GM20000 (cell line): ENCODE measurements at regions not wholly inside any gene's neighbourhood (a gene's known extent, or its start where the extent isn't known, plus 50 kb on each side); places are given as distances from the start of the nearest gene placed in this dataset.
"Not testable (repeated sequence)": the region's sequence is repeated elsewhere in the genome, so short reads cannot be mapped to it uniquely, and the experiment has no call there.

Experiments used
- DNase-seq: peaks from one replicate; pipeline ENCODE4 v3.0.0; 2012; ENCODE audit warnings: low spot score
- TF ChIP-seq, protein P1 (sequence below): IDR thresholded peaks from 2 replicates; pipeline ENCODE4 v1.5.1; 2012; ENCODE audit warnings: mild to moderate bottlenecking, control low read depth; ENCODE audit errors: extremely low read depth, missing control alignments

DNA sequence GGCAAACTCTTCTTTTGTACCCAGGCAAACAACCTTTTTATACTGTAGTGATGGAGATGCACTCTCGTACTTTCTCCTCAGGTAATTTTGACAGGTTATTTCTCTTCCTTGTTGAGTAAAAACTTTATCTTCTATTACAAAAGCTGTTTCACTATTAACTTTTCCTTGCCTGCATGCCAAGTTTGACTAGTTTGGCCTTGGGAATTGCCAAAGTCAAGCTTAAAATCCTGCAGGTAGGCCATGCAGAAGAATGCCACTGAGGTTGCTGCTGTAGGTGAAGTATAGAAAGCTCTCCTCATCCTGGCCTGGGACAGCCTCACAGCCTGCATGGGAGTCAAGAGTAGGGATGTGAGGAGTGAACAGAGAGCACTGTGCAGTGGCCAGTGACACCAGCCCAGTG lies 1293.5 kb upstream of the CHAC2 start:
- DNase-seq = no peak
- TF ChIP-seq, protein P1, sequence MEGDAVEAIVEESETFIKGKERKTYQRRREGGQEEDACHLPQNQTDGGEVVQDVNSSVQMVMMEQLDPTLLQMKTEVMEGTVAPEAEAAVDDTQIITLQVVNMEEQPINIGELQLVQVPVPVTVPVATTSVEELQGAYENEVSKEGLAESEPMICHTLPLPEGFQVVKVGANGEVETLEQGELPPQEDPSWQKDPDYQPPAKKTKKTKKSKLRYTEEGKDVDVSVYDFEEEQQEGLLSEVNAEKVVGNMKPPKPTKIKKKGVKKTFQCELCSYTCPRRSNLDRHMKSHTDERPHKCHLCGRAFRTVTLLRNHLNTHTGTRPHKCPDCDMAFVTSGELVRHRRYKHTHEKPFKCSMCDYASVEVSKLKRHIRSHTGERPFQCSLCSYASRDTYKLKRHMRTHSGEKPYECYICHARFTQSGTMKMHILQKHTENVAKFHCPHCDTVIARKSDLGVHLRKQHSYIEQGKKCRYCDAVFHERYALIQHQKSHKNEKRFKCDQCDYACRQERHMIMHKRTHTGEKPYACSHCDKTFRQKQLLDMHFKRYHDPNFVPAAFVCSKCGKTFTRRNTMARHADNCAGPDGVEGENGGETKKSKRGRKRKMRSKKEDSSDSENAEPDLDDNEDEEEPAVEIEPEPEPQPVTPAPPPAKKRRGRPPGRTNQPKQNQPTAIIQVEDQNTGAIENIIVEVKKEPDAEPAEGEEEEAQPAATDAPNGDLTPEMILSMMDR = no peak

DNA sequence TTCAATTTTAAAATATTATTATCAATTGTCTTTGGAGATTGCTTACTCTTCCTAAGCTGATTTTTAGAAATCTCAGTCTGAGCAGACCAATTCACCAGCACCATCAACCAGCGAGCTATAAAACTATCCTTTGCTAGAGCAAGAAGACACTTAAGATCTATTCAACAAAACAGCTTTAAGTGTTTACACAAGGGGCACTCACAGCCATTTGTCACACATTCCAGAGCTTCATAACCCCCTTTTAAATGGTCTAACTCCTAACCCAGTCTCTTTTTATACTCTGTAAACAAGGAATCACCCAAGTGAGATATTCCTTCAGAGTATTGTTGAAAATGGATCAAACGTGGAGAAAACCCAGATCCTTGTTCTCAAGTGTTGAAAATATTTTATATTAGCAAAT lies 1294.1 kb upstream of the CHAC2 start:
- DNase-seq = no peak
- TF ChIP-seq, protein P1 = no peak

DNA sequence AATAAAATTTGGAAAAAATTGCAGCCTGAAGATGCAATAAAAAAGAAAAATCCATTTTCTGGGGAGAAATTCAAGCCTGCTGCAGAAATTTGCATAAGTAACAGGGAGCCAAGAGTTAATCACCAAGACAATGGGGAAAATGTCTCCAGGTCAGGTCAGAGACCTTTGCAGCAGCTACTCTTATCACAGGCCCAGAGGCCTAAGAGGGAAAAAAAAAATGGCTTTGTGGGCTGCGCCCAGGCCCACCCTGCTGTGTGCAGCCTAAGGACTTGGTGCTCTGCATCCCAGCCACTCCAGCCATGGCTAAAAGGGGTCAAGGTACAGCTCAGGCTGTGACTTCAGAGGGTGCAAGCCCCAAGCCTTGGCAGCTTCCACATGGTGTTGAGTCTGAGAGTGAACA lies 1297.1 kb upstream of the CHAC2 start:
- DNase-seq = not testable (repeated sequence)

DNA sequence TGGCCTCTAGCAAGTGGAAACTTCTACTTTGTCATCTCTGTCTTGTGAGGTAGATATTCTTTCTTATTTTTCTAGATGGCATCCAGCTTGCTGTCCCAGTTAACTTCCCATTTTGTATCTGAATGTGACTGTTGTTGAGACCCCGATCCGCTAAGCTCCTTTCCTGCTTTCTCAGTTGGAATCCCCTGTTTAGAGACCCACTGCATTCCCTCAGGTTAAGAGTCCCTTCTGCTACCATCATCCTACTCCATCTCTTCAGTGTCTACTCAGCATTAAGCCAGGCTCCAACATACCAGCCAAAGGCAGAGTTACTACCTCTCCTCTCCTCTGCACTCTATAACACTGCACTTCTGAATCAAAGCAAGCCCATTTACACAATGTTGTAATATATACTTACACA lies 1300.4 kb upstream of the CHAC2 start:
- TF ChIP-seq, protein P1 = no peak
- DNase-seq = no peak

DNA sequence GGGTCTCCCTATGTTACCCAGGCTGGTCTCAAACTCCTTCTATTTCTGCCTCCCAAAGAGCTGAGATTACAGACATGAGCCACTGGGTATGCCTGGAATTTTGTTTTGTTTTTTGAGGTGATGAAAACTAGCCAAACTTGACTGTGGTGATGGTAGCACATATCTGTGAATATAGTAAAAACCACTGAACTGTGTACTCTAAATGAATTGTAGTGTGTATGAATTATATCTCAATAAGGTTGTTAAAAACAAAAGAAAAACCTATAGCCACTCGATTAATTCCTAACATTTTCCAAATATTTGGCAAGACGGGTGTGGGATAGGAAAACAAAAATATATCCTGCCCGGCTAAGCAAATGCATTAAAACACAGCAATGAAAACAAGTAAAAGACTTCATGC lies 1302.3 kb upstream of the CHAC2 start:
- DNase-seq = no peak

DNA sequence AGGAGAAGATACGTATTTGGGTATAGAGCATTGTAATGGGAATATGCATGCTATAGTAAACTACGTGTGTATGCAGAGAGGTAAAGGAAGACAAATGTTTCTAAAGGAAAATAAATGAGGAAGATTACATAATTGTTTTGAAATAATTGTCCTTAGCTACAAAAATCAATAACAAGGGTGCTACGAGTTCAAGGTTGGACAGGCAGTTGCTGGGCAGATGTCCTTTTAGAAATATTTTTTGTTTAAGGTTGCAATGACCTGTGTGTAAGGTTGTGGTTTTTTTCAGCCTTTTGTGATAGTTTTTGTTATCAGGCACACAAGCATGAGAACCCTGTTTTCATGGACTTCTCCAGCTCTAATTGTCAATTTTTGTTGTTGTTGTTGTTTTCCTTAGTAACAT lies 1304.1 kb upstream of the CHAC2 start:
- no peak for DNase-seq
- TF ChIP-seq, protein P1 = no peak

More for the DNA sequence above, 1302.3 kb upstream of the CHAC2 start:
- TF ChIP-seq, protein P1 = no peak

DNA sequence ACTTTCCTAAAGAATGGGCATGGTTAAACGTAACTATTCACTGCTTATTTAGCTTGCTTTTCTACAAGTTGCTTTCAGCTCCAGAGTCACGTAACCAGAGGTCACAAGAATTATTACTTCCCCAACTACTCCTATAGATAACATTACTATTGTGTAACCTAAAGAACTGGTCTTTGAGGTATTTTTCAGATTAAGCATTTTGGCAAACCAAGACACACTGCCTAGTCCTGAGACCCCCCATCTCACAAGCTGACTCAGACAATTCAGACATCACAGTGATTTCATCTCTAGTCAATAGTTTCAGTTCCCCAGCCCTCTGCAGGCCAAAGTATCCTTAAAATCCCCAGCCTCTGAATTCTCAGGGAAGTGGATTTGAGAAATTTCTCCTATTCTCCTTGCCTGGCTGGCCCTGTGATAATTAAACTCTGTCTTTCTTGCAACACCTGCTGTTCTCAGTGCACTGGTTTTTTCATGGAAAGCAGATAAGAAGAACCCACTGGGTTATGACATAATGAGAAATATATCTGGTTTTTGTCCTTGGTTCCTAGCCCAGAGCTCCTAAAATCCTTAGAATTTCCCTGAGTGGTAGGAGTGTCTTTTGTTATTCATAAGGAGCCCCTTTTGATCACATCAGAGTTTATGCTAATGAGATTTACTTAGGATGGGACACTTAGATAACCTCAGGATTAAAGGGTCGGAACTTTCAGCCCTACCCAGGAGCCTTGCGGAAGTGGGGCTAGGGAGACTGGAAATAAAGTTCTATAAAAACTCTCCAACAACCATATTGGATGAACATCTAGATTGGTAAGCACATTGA lies 1310.8 kb upstream of the CHAC2 start:
- DNase-seq = no peak
- TF ChIP-seq, protein P1 = no peak

DNA sequence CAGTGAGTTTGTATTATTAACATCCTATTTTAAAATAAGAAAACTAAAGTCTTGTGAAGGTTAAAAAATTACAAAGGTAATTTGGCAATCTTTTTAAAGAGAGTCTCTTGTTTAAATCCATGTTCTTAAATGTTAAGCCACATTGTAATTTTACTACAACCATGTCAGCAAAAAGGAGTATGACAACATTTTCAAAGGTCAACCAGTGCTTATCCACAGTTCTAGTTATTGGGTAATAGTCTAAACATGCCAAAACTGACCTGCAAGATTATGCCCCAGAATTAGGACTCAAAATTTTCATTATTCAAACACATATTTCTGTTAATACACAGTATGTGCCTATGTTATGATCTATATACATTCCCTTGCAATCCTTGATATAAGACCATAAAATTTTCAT lies 1312.6 kb upstream of the CHAC2 start:
- DNase-seq = no peak
- TF ChIP-seq, protein P1 = no peak
